IMR-90 (cell line): ENCODE measurements at regions not wholly inside any gene's neighbourhood (a gene's known extent, or its start where the extent isn't known, plus 50 kb on each side); places are given as distances from the start of the nearest gene placed in this dataset.

Experiments
- ATAC-seq: fragments of 200-7000 bp; cut with Tn5 transposase; 2 replicates; pipeline ENCODE4 v1.9.1; 2020; ENCODE audit warnings: low read depth, mild to moderate bottlenecking, moderate library complexity
- BruUV-seq: library from RNA; stranded (reverse); fragments of 400-500 nt; replicated peaks from 2 replicates; lab custom pipeline; 2021; lab: Mats Ljungman, UMichigan
- CTCF ChIA-PET: fragments of 300-600 bp; formaldehyde crosslinking; extraction: SDS; loops from one replicate; lab custom pipeline; 2021; ENCODE audit warnings: antibody characterized with exemption; lab: Yijun Ruan, JAX
- POLR2A ChIA-PET: fragments of 300-600 bp; sonication (Branson Sonifier 250); formaldehyde crosslinking; loops from one replicate; lab custom pipeline; 2022; ENCODE audit warnings: antibody characterized with exemption; ENCODE audit not compliant: unreplicated experiment; lab: Charles Lee
- DNase-seq: peaks from one replicate; pipeline ENCODE4 v3.0.0; 2013
- H2AFZ ChIP-seq: replicated peaks from 2 replicates; pipeline ENCODE3; 2013; ENCODE audit warnings: low read length, mild to moderate bottlenecking; ENCODE audit not compliant: poor library complexity
- H2AK5ac ChIP-seq: 2 replicates; pipeline ENCODE4 v1.6.1; 2013; ENCODE audit warnings: low read depth, low read length, inconsistent platforms
- H2AK9ac ChIP-seq: replicated peaks from 2 replicates; pipeline ENCODE3; 2013; ENCODE audit warnings: mild to moderate bottlenecking, low read depth, low read length, moderate library complexity; ENCODE audit not compliant: poor library complexity
- H2BK120ac ChIP-seq: 2 replicates; pipeline ENCODE4 v1.6.1; 2013; ENCODE audit warnings: low read depth, low read length, inconsistent platforms
- H2BK15ac ChIP-seq: 3 replicates; pipeline ENCODE4 v1.6.1; 2013; ENCODE audit warnings: low read depth, low read length, inconsistent platforms
- H2BK20ac ChIP-seq: 2 replicates; pipeline ENCODE4 v1.6.1; 2013; ENCODE audit warnings: low read depth, mild to moderate bottlenecking, inconsistent platforms, low read length, moderate library complexity
- H2BK5ac ChIP-seq: 2 replicates; pipeline ENCODE4 v1.6.1; 2013; ENCODE audit warnings: mild to moderate bottlenecking, low read depth, low read length, inconsistent platforms; ENCODE audit not compliant: poor library complexity, severe bottlenecking
- H3K14ac ChIP-seq: replicated peaks from 2 replicates; pipeline ENCODE4 v1.6.1; 2013; ENCODE audit warnings: low read depth, low read length, inconsistent platforms
- H3K18ac ChIP-seq: 2 replicates; pipeline ENCODE4 v1.6.1; 2013; ENCODE audit warnings: low read depth, low read length, control low read depth
- H3K23ac ChIP-seq: 2 replicates; pipeline ENCODE4 v1.6.1; 2013; ENCODE audit warnings: low read depth, low read length, inconsistent platforms
- H3K27ac ChIP-seq: 2 replicates; pipeline ENCODE4 v1.5.1; 2013; ENCODE audit warnings: mild to moderate bottlenecking, control low read depth, low read length; ENCODE audit not compliant: insufficient read depth
- H3K27me3 ChIP-seq: 2 replicates; pipeline ENCODE4 v1.6.1; 2013; ENCODE audit warnings: low read length; ENCODE audit not compliant: control insufficient read depth, insufficient read depth
- H3K36me3 ChIP-seq: 2 replicates; pipeline ENCODE4 v1.6.1; 2013; ENCODE audit warnings: low read length, mixed read lengths; ENCODE audit not compliant: control insufficient read depth, insufficient read depth
- H3K4ac ChIP-seq: 2 replicates; pipeline ENCODE4 v1.6.1; 2013; ENCODE audit warnings: low read depth, low read length, inconsistent platforms
- H3K4me1 ChIP-seq: 2 replicates; pipeline ENCODE4 v1.6.1; 2013; ENCODE audit warnings: low read length, mixed read lengths; ENCODE audit not compliant: control insufficient read depth, insufficient read depth
- H3K4me2 ChIP-seq: 2 replicates; pipeline ENCODE4 v1.6.1; 2013; ENCODE audit warnings: low read depth, mild to moderate bottlenecking, control low read depth, low read length, moderate library complexity
- H3K4me3 ChIP-seq: 2 replicates; pipeline ENCODE4 v1.5.1; 2013; ENCODE audit warnings: low read depth, mild to moderate bottlenecking, control low read depth, low read length, moderate library complexity; ENCODE audit not compliant: insufficient read depth
- H3K56ac ChIP-seq: 2 replicates; pipeline ENCODE4 v1.6.1; 2013; ENCODE audit warnings: low read length, inconsistent platforms; ENCODE audit not compliant: insufficient read depth; ENCODE audit errors: extremely low read depth
- H3K79me1 ChIP-seq, 2 experiments: 2 replicates each; pipeline ENCODE4 v1.6.1; 2013; ENCODE audit warnings: low read length in 2 of 2, inconsistent platforms in 1 of 2, low read depth in 1 of 2
- H3K9ac ChIP-seq: 2 replicates; pipeline ENCODE4 v1.6.1; 2013; ENCODE audit warnings: low read depth, low read length, control low read depth
- H3K9me1 ChIP-seq: 2 replicates; pipeline ENCODE4 v1.6.1; 2013; ENCODE audit warnings: low read length, inconsistent platforms; ENCODE audit not compliant: insufficient read depth
- H3K9me3 ChIP-seq: 2 replicates; pipeline ENCODE4 v1.6.1; 2013; ENCODE audit warnings: low read length; ENCODE audit not compliant: control insufficient read depth, insufficient read depth
- H4K20me1 ChIP-seq: 2 replicates; pipeline ENCODE4 v1.6.1; 2013; ENCODE audit warnings: low read length, inconsistent platforms; ENCODE audit not compliant: insufficient read depth
- H4K5ac ChIP-seq: 2 replicates; pipeline ENCODE4 v1.6.1; 2013; ENCODE audit warnings: mild to moderate bottlenecking, low read depth, low read length, control low read depth
- H4K8ac ChIP-seq, 2 experiments: 2 replicates each; pipeline ENCODE4 v1.6.1; 2013; ENCODE audit warnings: low read depth in 2 of 2, low read length in 2 of 2, control low read depth in 1 of 2, inconsistent platforms in 1 of 2
- H4K91ac ChIP-seq: 2 replicates; pipeline ENCODE4 v1.6.1; 2013; ENCODE audit warnings: low read depth, low read length, inconsistent platforms; ENCODE audit not compliant: insufficient read depth
- CTCF ChIP-seq: conservative IDR thresholded peaks from 2 replicates; pipeline ENCODE4 v1.5.1; 2012; ENCODE audit warnings: mild to moderate bottlenecking, low read depth, low read length, improper control_type of control experiment
- ELK1 ChIP-seq: fragments of 150-350 bp; IDR thresholded peaks from 2 replicates; pipeline ENCODE4 v1.6.1; 2016; ENCODE audit warnings: low read depth, mild to moderate bottlenecking, low read length, moderate library complexity, borderline replicate concordance
- FOS ChIP-seq: fragments of 150-350 bp; IDR thresholded peaks from 2 replicates; pipeline ENCODE4 v1.6.1; 2016; ENCODE audit warnings: low read depth, low read length
- MAFK ChIP-seq: IDR thresholded peaks from 2 replicates; pipeline ENCODE4 v1.6.1; 2012; ENCODE audit warnings: low read depth, low read length, improper control_type of control experiment
- MXI1 ChIP-seq: IDR thresholded peaks from 2 replicates; pipeline ENCODE4 v1.6.1; 2012; ENCODE audit warnings: low read depth, mild to moderate bottlenecking, low read length, moderate library complexity, borderline replicate concordance
- RFX5 ChIP-seq: IDR thresholded peaks from 2 replicates; pipeline ENCODE4 v1.8.0; 2012; ENCODE audit warnings: low read depth, mild to moderate bottlenecking, low read length, moderate library complexity
- SMC3 ChIP-seq: fragments of 150-350 bp; IDR thresholded peaks from 2 replicates; pipeline ENCODE4 v1.6.1; 2016; ENCODE audit warnings: low read depth, mild to moderate bottlenecking, antibody characterized with exemption, low read length, moderate library complexity
- WGBS, 2 experiments: methylation state at CpG; one replicate each; pipeline versions ENCODE4 v1.1.5 to v1.1.7; 2013; ENCODE audit warnings: missing lambda C conversion rate in 2 of 2; ENCODE audit not compliant: insufficient read length in 1 of 2; ENCODE audit errors: extremely low coverage in 2 of 2; 5-methylcytosine and 5-hydroxymethylcytosine counted together
- dilution Hi-C: fragments of 300-500 bp; cut with HindIII; formaldehyde crosslinking; loops from one replicate; pipeline ENCODE4 v1.14.3; 2018; ENCODE audit warnings: low sequenced_read_pairs; ENCODE audit not compliant: unreplicated experiment
- in situ Hi-C: fragments of 300-500 bp; cut with MboI; formaldehyde crosslinking; loops from 3 replicates; pipeline ENCODE4 v1.14.3; 2019; ENCODE audit warnings: low sequenced_read_pairs, inconsistent platforms, mixed read lengths
- intact Hi-C: fragments of 100-400 bp; cut with micrococcal nuclease; formaldehyde crosslinking; loops from 2 replicates; pipeline ENCODE4 v1.10.0; 2022

GRCh38 chr12:118813778-118814357 is 167.5 kb upstream of the SRRM4 start:
- Histone ChIP-seq H3K27me3 (no peaks in the 10 kb centered on the region), H3K56ac (no peak overlapping the region), H3K18ac (no peak overlapping the region), H3K79me1 (no peaks in the 10 kb centered on the region), H2AK5ac (no peak overlapping the region), H3K14ac (no peak overlapping the region), H3K4me3 (no peak overlapping the region), H2AK9ac (no peak overlapping the region), H3K36me3 (no peaks in the 10 kb centered on the region), H4K8ac (no peak overlapping the region), H2BK20ac (no peak overlapping the region), H3K4me1 (no peaks in the 10 kb centered on the region), H3K27ac (no peak overlapping the region), H4K5ac (no peak overlapping the region), H3K9me1 (no peaks in the 10 kb centered on the region), H4K91ac (no peak overlapping the region), H3K23ac (no peak overlapping the region), H3K4ac (no peak overlapping the region), H3K9me3 (peaks cover 4% of the 10 kb centered on the region; the same call in 1 of the 2 replicates), H2AFZ (no peak overlapping the region), H2BK120ac (no peak overlapping the region), H2BK5ac (no peak overlapping the region), H3K4me2 (no peak overlapping the region), H2BK15ac (no peak overlapping the region), H3K9ac (no peak overlapping the region), H4K20me1 (no peaks in the 10 kb centered on the region)
- BruUV-seq = no TSS peak
- DNase-seq = no peak
- in situ Hi-C loops = no loop called here
- no CpG with 5 or more reads among the region's 6 CpGs for WGBS, 2 experiments
- ChIA-PET POLR2A (interaction anchor here (0.5 kb wide), 1 partner anchor 544 kb away, joined by 3 read pairs; no protein-coding TSS in a partner anchor), CTCF (no interaction called here)
- dilution Hi-C loops = no loop called here
- TF ChIP-seq MXI1 = no peak
- no peak for TF ChIP-seq ELK1
- no peak for TF ChIP-seq CTCF
- no peak for TF ChIP-seq SMC3
- no peak for TF ChIP-seq RFX5
- no peak for TF ChIP-seq MAFK
- no peak for TF ChIP-seq FOS
- intact Hi-C loops = no loop called here
- ATAC-seq = no peak
